GM21825 (cell line): ENCODE measurements at regions not wholly inside any gene's neighbourhood (a gene's known extent, or its start where the extent isn't known, plus 50 kb on each side); places are given as distances from the start of the nearest gene placed in this dataset.

Experiments used
- ATAC-seq: cut with Tn5 transposase; IDR thresholded peaks from one replicate; pipeline ENCODE4 v1.9.1; 2021; ENCODE audit warnings: mild to moderate bottlenecking, moderate library complexity; ENCODE audit not compliant: unreplicated experiment

GRCh38 chr11:45556851-45557707 is 108.3 kb downstream of the CHST1 start:
- ATAC-seq: no peak

- no peak for ATAC-seq
Observed at GRCh38 chr11:45554230-45554967, 111.0 kb downstream of the CHST1 start.

DNA sequence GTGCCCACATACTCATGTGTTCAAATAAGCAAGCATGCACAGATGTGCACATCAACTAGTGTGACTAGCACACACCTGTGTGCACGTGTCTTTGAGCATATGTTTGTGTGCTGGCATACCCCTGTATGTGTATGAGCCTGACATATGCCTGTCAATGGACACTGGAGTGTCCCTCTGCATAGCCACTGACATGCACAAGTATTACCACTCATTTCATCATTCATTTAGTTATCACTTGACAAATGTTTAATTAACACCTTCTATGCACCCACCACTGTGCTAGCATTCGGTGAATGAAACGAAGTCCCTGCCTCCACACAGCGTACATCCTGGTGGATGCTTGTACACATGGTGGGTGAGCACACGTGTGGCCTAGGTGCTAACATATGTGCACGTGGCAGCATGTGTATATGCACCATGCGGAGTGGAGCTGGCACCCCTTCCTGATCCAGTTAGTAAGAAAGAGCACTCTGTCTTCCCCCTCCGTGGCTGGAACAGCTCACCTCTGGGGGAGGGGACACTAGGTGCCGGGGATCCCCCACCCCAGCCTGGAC is 112.0 kb downstream of the CHST1 start:
- no peak for ATAC-seq

- ATAC-seq: no peak
Observed at GRCh38 chr11:45551191-45551713, 114.2 kb downstream of the CHST1 start.

DNA sequence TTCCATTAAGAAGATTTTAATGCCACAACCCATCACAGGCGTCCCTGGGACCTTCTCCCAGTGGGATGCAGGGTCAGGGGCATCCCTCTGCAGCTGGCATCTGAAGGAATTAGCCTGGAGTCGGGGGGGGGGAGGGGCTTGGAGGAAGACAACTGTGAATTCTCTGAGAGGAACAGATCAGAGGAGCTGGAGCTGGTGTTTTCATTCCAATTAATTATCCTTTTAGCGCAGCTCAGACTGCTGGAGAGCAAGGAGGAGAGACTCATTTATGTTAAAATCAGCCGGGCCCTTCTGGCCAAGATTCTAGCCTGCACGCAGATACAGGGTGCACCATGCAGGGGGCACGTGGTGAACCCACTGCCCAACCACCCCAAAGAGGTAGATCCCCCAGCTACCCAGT is 116.2 kb downstream of the CHST1 start:
- ATAC-seq: no peak

DNA sequence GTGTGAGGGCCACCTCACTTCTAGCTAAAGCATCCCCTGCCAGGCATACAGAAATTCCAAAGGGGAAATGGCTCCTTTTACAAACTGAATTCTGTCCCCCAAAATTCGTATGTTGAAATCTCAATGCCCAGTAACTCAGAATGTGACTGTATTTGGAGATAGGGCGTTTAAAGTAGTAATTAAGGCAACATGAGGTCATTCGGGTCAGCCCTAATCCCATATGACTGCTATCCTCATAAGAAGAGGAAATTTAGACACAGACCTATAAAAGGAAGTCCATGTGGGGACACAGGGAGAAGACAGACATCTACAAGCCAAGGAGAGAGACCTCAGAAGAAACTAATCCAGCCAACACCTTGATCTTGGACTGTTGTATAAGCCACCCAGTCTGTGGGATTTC is 119.1 kb downstream of the CHST1 start:
- ATAC-seq: no peak

GRCh38 chr11:45544826-45545225 is 120.6 kb downstream of the CHST1 start:
- ATAC-seq: no peak

- no peak for ATAC-seq
Observed at GRCh38 chr11:45543808-45544422, 121.5 kb downstream of the CHST1 start.

DNA sequence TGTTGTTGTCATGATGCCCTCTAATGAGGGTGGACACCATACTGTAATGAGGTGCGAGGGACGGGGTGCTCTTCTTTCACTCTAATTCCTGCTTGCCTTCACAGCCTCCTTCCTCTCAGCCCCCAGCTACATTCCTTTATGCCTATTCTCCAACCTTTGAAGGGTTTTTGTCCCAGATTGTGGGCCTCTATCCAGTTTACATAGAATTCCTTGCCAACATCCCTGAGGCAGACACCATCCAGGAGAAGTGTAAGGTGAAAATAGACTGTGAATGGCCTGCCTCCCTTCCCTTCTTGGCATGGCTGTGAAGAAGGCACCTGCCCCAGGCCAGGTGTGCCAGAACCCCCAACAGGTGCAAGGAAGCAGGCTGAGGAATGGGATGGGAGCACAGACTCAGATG is 122.3 kb downstream of the CHST1 start:
- ATAC-seq: no peak

DNA sequence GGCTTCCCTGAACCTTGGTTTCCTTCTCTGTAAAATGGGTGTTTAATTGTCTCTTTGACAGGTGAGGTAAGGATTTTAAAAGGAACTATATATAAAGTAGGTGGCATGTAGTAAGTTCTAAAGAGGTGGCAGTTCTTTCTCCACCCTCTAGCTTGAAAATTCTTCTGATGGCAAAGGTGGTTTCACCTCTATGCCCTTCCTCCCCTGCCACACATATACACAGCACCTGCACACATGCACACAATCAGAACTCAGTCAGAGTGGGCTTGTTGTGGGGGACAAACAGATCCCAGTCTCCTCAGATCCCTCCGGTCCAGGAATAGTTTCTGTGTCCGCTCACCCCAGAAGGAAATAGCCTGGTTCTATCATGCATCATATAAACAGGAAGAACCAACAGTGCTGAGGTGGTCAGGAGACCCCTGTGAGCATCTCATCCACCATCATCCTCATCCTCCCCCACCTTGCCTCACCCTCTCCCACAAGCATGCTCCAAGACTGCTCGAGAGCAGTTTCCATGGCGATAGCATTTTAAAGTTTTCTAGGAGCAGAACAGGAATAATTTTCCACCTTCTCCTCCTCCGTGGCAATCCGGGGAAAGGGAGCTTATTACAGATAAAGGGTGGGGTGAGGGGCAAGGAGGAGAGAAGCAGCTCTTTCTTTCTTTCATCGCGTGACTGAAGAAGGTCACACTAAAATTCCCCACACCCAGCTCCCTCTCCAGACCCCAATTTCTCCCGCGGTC is 123.6 kb downstream of the CHST1 start:
- ATAC-seq: no peak

DNA sequence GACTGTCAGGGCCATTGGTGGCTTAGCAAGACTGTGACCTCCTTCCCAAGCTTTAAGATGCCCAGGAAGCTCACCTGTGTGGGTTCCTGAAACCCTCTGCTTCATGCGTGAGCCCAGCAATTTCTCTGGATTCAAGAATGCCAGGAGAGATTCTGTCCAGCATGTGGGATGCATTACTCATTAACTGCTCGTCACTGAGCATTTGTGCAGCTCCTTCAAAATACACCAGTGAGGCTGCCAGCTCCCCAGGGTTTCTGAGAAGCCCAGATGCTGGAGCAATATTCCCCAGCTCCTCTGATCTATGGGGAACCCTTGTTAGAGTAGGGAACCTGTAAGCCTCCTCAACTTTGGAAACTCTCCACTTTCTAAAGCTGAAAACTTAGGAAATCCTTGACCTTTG is 126.5 kb downstream of the CHST1 start:
- no peak for ATAC-seq

DNA sequence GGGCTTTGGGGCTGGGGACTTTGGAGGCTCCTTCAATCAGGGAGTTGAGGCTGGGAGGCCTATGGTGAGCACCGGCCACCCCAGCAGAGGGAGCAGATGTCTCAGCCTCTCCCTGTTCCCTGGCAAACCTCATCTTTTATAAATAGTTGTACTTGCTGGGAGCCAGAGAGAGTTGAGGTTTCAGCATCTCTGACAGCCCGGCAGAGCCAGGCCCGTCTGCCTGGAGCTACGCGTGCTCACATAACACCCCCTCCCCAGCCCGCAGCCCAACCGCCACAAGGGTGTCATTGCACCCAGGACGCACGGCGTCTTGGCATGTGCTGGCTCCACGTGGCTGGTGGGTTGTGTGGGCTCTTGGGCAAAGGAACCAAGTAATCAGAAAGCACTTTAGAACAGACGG is 127.1 kb downstream of the CHST1 start:
- ATAC-seq: no peak

DNA sequence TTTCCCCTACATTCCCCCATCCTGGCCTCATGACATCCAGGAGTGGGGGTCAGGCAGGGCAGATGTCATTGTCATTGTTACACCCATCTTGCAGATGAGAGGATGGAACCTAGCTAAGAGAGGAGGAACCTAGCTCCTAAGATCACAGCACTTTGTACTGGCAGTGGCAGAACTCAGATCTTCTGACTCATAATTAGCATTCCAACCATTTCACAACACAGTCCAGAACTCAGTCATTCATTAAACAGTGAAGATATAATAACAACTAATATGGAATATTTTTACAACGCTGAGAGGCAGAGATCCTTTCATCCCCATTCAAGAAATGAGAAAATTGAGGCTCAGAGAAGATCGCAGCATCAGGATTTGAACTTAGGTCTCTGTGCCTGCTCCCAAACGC is 127.8 kb downstream of the CHST1 start:
- ATAC-seq: no peak

DNA sequence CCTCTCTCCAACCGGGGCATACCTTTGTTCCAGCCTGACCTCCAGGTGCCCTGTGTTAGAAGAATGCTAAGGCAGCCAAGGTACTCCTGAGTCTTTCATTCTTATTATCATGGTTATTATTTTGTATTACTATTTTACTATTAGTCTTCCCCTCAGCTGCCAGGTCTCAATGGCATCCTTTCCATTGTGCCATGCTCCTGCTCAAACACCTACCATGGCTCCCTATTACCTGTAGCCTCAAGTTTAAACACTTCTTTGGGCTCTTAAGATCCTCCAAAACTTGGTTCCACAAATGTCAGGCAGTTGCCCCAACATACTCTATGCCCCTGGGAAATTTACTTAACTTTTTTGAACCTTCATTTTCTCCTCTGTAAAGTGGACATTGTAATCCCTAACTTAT is 130.4 kb downstream of the CHST1 start:
- no peak for ATAC-seq

DNA sequence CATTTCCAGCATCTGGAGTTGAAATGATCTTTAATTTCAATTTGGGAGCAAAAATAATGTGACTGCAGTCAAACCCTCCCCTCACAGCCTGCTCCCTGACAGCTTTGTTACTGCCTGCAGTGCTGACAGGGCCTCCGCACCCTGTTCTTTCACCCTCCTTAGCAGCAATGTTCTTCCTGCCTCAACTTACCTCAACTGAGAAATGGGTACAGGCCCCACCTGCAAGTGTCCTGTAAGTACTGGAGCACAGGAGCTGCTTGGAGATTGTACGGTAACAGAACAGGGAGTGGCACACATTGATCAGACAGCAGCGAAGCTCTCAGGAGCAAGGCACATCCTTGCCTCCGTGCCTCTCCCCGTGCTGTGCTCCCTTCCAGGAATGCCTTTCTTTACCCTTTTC is 131.3 kb downstream of the CHST1 start:
- ATAC-seq: no peak

- no peak for ATAC-seq
Observed at GRCh38 chr11:45532546-45532945, 132.9 kb downstream of the CHST1 start.

- no peak for ATAC-seq
Observed at GRCh38 chr11:45530776-45531175, 134.6 kb downstream of the CHST1 start.

- no peak for ATAC-seq
Observed at GRCh38 chr11:45530111-45530510, 135.3 kb downstream of the CHST1 start.

DNA sequence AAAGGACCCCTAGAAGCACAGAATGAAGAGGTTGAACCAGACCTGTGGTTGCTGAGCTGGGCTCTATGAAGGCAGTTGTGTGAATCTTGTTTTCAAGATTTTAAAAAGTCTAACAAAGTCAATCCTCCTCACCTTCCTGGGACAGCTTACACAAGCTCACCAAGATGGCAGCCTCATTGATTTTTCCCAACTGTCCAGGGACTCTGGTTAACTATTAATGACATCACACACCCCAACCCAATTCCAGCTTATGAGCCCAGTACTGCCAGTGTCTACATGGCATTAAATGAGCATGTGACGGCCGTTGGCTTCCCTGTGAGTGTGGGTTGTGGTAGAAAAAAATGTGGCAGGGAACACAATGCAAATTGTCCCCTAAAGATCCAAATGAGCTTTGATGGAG is 137.0 kb downstream of the CHST1 start:
- no peak for ATAC-seq

DNA sequence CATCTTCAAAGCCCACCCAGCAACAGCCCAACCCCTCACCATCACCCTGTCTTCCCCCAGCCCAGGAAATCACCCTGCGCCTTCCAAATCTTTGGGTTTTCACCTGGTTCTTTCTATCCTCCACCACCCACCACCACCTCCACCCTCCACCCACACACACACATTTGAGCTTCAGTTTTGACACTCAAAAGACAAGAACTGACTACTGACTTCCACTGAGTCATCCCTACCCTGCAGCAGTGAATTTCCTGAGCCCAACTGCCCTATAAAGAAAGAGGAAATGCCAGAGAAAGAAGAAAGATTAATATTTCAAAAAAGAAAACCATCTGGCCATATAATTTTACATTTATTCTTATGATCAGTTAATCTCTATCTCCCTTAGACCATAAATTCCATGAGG is 137.5 kb downstream of the CHST1 start:
- ATAC-seq: no peak

DNA sequence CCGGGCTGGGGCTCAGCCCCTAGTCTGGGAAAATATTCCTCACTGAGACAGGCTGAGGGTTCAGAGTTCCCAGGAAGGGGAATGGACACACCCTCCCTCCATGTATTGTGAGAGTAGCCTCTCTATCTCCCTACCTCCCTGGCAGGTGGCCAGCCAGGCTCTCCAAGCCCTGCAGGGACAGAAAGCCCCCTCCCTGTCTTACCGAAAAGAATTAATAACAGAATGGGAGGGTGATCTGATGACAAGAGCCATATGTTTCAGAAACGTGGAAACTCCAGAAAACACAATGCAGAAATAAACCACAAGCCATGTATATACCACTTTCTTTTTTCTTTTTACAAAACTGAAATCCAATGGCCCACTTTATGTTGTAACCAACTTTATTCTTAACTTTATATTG is 140.0 kb downstream of the CHST1 start:
- no peak for ATAC-seq
